ENCODE measurements at regions not wholly inside any gene's neighbourhood (a gene's known extent, or its start where the extent isn't known, plus 50 kb on each side); places are given as distances from the start of the nearest gene placed in this dataset.

- Histone ChIP-seq H3K27ac (ENCODE audit: low read length in 2 of 2) (no peak overlapping the region), H3K4me2 (replicated peaks; ENCODE audit: low read depth, low read length, poor library complexity, severe bottlenecking) (no peak overlapping the region), H3K27me3 (replicated peaks in 1 of 4; ENCODE audit: control extremely low read depth in 1 of 4, control insufficient read depth in 3 of 4, insufficient read depth in 4 of 4, low read length in 3 of 4) (no peaks in the 10 kb centered on the region), H2AFZ (ENCODE audit: insufficient read depth, low read depth, low read length, poor library complexity, severe bottlenecking) (no peak overlapping the region), H3K4me3 (ENCODE audit: control extremely low read depth in 1 of 5, extremely low read depth in 1 of 5, insufficient read depth in 1 of 5, low read depth in 2 of 5, low read length in 4 of 5) (no peak overlapping the region), H4K20me1 (ENCODE audit: control insufficient read depth, insufficient read depth, low read length, poor library complexity, severe bottlenecking) (no peaks in the 10 kb centered on the region), H3K36me3 (replicated peaks in 1 of 2; ENCODE audit: control extremely low read depth in 1 of 2, control insufficient read depth in 1 of 2, extremely low read depth in 1 of 2, insufficient read depth in 2 of 2, low read length in 1 of 2) (no peaks in the 10 kb centered on the region), H3K4me1 (ENCODE audit: control insufficient read depth in 2 of 2, insufficient read depth in 2 of 2, low read length in 2 of 2) (no peaks in the 10 kb centered on the region), H3K9me3 (ENCODE audit: control extremely low read depth in 1 of 3, control insufficient read depth in 2 of 3, insufficient read depth in 1 of 3, low read length in 2 of 3) (no peaks in the 10 kb centered on the region), H3K9ac (ENCODE audit: low read length) (no peak overlapping the region), H3K79me2 (ENCODE audit: control insufficient read depth, insufficient read depth, low read length) (no peaks in the 10 kb centered on the region)
- WGBS (ENCODE audit: insufficient coverage), result no CpG with 5 or more reads among the region's 3 CpGs
- no peak overlapping the region for H3K4me3 Mint-ChIP-seq
- ATAC-seq (ENCODE audit: low read depth) (no peak), DNase-seq (no peak)
- no peaks in the 10 kb centered on the region for H3K4me1 Mint-ChIP-seq
- CTCF ChIA-PET, result no interaction called here
- H3K27ac Mint-ChIP-seq, result no peak overlapping the region
- intact Hi-C loops (cut with micrococcal nuclease), result no loop called here
- POLR2A ChIA-PET, result no interaction called here
- no peaks in the 10 kb centered on the region for H3K27me3 Mint-ChIP-seq
- TF ChIP-seq CTCF (IDR thresholded peaks at IDR 0.05), result no peak
- no peak for TF ChIP-seq EZH2 (IDR thresholded peaks at IDR 0.05; ENCODE audit: borderline replicate concordance, insufficient read depth, low read depth, low read length, poor library complexity, severe bottlenecking)
- no peaks in the 10 kb centered on the region for H3K9me3 Mint-ChIP-seq (ENCODE audit: insufficient read depth)
Measured at GRCh38 chr12:86456241-86456640, 200.1 kb upstream of the MGAT4C start.

- intact Hi-C loops (cut with micrococcal nuclease), result no loop called here
- Histone ChIP-seq H2AFZ (ENCODE audit: insufficient read depth, low read depth, low read length, poor library complexity, severe bottlenecking) (no peak overlapping the region), H3K27me3 (replicated peaks in 1 of 4; ENCODE audit: control extremely low read depth in 1 of 4, control insufficient read depth in 3 of 4, insufficient read depth in 4 of 4, low read length in 3 of 4) (no peaks in the 10 kb centered on the region), H3K27ac (ENCODE audit: low read length in 2 of 2) (no peak overlapping the region), H3K9me3 (ENCODE audit: control extremely low read depth in 1 of 3, control insufficient read depth in 2 of 3, insufficient read depth in 1 of 3, low read length in 2 of 3) (no peaks in the 10 kb centered on the region), H3K9ac (ENCODE audit: low read length) (no peak overlapping the region), H3K4me3 (ENCODE audit: control extremely low read depth in 1 of 5, extremely low read depth in 1 of 5, insufficient read depth in 1 of 5, low read depth in 2 of 5, low read length in 4 of 5) (no peak overlapping the region), H3K4me2 (replicated peaks; ENCODE audit: low read depth, low read length, poor library complexity, severe bottlenecking) (no peak overlapping the region), H3K4me1 (ENCODE audit: control insufficient read depth in 2 of 2, insufficient read depth in 2 of 2, low read length in 2 of 2) (no peaks in the 10 kb centered on the region), H3K36me3 (replicated peaks in 1 of 2; ENCODE audit: control extremely low read depth in 1 of 2, control insufficient read depth in 1 of 2, extremely low read depth in 1 of 2, insufficient read depth in 2 of 2, low read length in 1 of 2) (no peaks in the 10 kb centered on the region), H3K79me2 (ENCODE audit: control insufficient read depth, insufficient read depth, low read length) (no peaks in the 10 kb centered on the region), H4K20me1 (ENCODE audit: control insufficient read depth, insufficient read depth, low read length, poor library complexity, severe bottlenecking) (no peaks in the 10 kb centered on the region)
- no peak overlapping the region for H3K27ac Mint-ChIP-seq
- H3K27me3 Mint-ChIP-seq, result no peaks in the 10 kb centered on the region
- H3K9me3 Mint-ChIP-seq (ENCODE audit: insufficient read depth), result peaks cover 3% of the 10 kb centered on the region
- WGBS (ENCODE audit: insufficient coverage), result no CpG with 5 or more reads among the region's 5 CpGs
- no peak for TF ChIP-seq EZH2 (IDR thresholded peaks at IDR 0.05; ENCODE audit: borderline replicate concordance, insufficient read depth, low read depth, low read length, poor library complexity, severe bottlenecking)
- TF ChIP-seq CTCF (IDR thresholded peaks at IDR 0.05), result no peak
- no peak overlapping the region for H3K4me3 Mint-ChIP-seq
- CTCF ChIA-PET, result no interaction called here
- ATAC-seq (ENCODE audit: low read depth) (no peak), DNase-seq (no peak)
- POLR2A ChIA-PET, result no interaction called here
- H3K4me1 Mint-ChIP-seq, result no peaks in the 10 kb centered on the region
Measured at GRCh38 chr12:86445356-86445755, 189.2 kb upstream of the MGAT4C start.

Data from B cell (primary cell).